ENCODE measurements at regions not wholly inside any gene's neighbourhood (a gene's known extent, or its start where the extent isn't known, plus 50 kb on each side); places are given as distances from the start of the nearest gene placed in this dataset.

- no peaks in the 10 kb centered on the region for H3K27me3 ChIP-seq
- no peak for TF ChIP-seq CTCF (IDR thresholded peaks at IDR 0.05)
- H3K27ac ChIP-seq: no peak overlapping the region
- no peaks in the 10 kb centered on the region for H3K36me3 ChIP-seq
- no peaks in the 10 kb centered on the region for H3K9me3 ChIP-seq
- DNase-seq (ENCODE audit: low spot score in 2 of 2): no peak
- peaks cover 0 to 3% of the 10 kb centered on the region in 2 donors for H3K4me1 ChIP-seq
- H3K4me3 ChIP-seq: no peak overlapping the region
- intact Hi-C loops (cut with DNase I): no loop called here
Measured at GRCh38 chr11:91158891-91159537, 936.2 kb upstream of the CHORDC1 start.

GRCh38 chr11:91158297-91158696 is 935.4 kb upstream of the CHORDC1 start:
- intact Hi-C loops (cut with DNase I): no loop called here
- no peaks in the 10 kb centered on the region for H3K36me3 ChIP-seq
- H3K27me3 ChIP-seq: no peaks in the 10 kb centered on the region
- DNase-seq (ENCODE audit: low spot score in 2 of 2): no peak
- H3K4me1 ChIP-seq: peaks cover 0 to 2% of the 10 kb centered on the region in 2 donors
- no peak overlapping the region for H3K4me3 ChIP-seq
- H3K27ac ChIP-seq: no peak overlapping the region
- no peaks in the 10 kb centered on the region for H3K9me3 ChIP-seq
- TF ChIP-seq CTCF (IDR thresholded peaks at IDR 0.05): no peak

GRCh38 chr11:91156041-91156440 is 933.2 kb upstream of the CHORDC1 start:
- H3K27me3 ChIP-seq: no peaks in the 10 kb centered on the region
- H3K9me3 ChIP-seq: peaks cover 6 to 10% of the 10 kb centered on the region in 2 donors
- no peaks in the 10 kb centered on the region for H3K36me3 ChIP-seq
- no peak overlapping the region for H3K27ac ChIP-seq
- H3K4me3 ChIP-seq: no peak overlapping the region
- H3K4me1 ChIP-seq: no peaks in the 10 kb centered on the region
- intact Hi-C loops (cut with DNase I): no loop called here
- no peak for DNase-seq (ENCODE audit: low spot score in 2 of 2)
- no peak for TF ChIP-seq CTCF (IDR thresholded peaks at IDR 0.05)

- Histone ChIP-seq H3K27ac (no peak overlapping the region), H3K27me3 (no peaks in the 10 kb centered on the region), H3K36me3 (no peaks in the 10 kb centered on the region), H3K4me1 (no peaks in the 10 kb centered on the region), H3K4me3 (no peak overlapping the region), H3K9me3 (peaks cover 6 to 9% of the 10 kb centered on the region in 2 donors)
- no peak for DNase-seq (ENCODE audit: low spot score in 2 of 2)
- intact Hi-C loops (cut with DNase I): no loop called here
- no peak for TF ChIP-seq CTCF (IDR thresholded peaks at IDR 0.05)
Measured at GRCh38 chr11:91147885-91148284, 925.0 kb upstream of the CHORDC1 start.

GRCh38 chr11:91141655-91142054 is 918.8 kb upstream of the CHORDC1 start:
- no peaks in the 10 kb centered on the region for H3K4me1 ChIP-seq
- intact Hi-C loops (cut with DNase I): no loop called here
- no peaks in the 10 kb centered on the region for H3K9me3 ChIP-seq
- no peak overlapping the region for H3K4me3 ChIP-seq
- no peak for DNase-seq (ENCODE audit: low spot score in 2 of 2)
- TF ChIP-seq CTCF (IDR thresholded peaks at IDR 0.05): no peak
- H3K27me3 ChIP-seq: no peaks in the 10 kb centered on the region
- no peak overlapping the region for H3K27ac ChIP-seq
- no peaks in the 10 kb centered on the region for H3K36me3 ChIP-seq

- no peak for TF ChIP-seq CTCF (IDR thresholded peaks at IDR 0.05)
- Histone ChIP-seq H3K4me1 (peaks cover 0 to 9% of the 10 kb centered on the region in 2 donors), H3K36me3 (no peaks in the 10 kb centered on the region), H3K27ac (no peak overlapping the region), H3K27me3 (no peaks in the 10 kb centered on the region), H3K9me3 (no peaks in the 10 kb centered on the region), H3K4me3 (no peak overlapping the region)
- no peak for DNase-seq (ENCODE audit: low spot score in 2 of 2)
- intact Hi-C loops (cut with DNase I): no loop called here
Measured at GRCh38 chr11:91136631-91137030, 913.8 kb upstream of the CHORDC1 start.

Measured in ascending aorta (tissue), 2 donors.